ENCODE measurements at regions not wholly inside any gene's neighbourhood (a gene's known extent, or its start where the extent isn't known, plus 50 kb on each side); places are given as distances from the start of the nearest gene placed in this dataset.
"Not testable (repeated sequence)": the region's sequence is repeated elsewhere in the genome, so short reads cannot be mapped to it uniquely, and the experiment has no call there.

DNA sequence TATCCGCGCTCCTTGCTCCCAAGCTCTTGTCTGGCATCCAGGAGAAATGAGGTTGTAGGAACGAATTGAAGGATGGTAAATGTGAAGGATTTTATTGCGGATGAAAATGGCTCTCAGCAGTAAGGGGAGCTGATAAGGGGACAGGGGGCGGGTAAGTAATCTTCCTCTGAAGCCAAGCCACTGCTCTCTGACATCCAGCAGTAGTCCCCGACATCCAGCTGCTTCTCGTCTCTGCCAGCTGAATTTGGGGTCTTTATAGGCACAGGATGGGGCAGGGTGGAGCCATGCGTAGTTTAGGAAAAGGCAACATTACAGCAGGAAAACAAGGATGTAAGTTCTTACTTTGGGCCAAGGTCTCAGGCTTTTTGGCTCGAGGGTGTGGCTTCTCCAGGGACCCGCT, 1370.1 kb upstream of the RAG2 start:
- FAIRE-seq: no peak

DNA sequence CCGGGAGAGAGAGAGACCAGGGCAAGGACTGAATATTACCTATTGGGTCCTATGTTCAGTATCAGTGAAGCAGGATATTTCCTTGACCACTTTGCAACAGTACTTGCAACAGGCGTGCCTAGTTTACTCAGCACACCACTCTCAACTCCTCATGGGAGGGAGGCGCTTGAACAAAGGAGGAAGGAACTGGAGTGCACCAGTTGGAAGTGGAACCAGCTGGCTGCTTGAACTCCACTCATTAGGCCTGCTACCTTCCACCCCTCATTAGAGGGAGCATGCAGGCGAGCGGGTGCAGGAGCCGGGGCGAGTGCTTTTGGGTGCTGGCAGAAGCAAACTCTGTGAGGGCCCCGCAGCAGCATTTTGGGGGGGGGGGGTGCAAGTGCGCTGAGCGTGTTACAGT, 1369.6 kb upstream of the RAG2 start:
- FAIRE-seq: no peak

DNA sequence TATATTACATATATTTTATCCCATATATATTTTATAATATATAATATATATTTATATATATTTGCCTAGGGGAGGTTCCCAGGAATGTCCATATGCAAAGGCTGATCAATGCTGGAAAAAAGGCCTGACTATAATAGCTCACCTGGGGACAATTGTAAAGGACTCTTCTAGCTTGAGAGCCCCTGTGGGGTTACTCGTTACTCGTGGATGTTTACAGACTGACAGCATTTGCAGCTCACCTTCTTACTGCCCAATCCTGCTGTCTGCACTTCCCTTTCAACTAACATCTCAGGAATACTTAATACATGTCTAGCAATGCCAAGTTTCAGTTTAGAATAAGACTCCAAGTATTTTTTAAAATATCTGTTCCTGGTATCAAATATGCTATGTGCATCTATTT, 1365.4 kb upstream of the RAG2 start:
- FAIRE-seq: no peak

DNA sequence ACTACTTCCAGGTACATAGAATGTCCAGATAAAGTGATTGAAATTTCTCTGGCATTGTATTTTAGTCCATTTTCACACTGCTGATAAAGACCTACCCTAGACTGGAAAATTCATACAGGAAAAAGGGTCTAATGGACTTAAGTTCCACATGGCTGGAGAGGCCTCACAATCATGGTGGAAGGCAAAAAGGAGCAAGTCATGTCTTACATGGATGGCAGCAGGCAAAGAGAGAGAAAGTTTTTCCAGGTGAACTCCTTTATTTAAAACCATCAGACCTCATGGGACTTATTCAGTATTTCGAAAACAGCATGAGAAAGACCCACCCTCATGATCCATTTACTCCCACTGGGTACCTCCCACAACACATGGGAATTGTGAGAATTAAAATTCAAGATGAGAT, 1359.7 kb upstream of the RAG2 start:
- no peak for FAIRE-seq

DNA sequence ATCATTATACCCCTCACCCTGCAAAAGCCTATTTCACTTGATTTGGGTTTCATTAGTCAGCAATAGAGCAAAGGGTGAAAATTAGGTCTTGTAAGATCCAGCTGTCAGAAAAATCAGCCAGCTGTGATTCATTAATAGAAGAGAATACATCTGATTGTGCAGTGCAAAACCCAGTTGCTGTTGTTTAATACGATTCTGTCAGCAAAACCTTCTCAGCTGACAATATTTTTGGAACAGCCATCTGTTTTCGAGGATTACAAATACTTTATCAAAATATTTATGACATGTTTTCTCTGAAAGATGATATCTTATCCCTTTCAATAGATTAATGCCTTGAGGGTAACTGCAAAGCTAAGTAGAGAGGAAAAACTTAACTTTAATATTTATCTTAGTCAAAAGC, 1354.0 kb upstream of the RAG2 start:
- no peak for FAIRE-seq

DNA sequence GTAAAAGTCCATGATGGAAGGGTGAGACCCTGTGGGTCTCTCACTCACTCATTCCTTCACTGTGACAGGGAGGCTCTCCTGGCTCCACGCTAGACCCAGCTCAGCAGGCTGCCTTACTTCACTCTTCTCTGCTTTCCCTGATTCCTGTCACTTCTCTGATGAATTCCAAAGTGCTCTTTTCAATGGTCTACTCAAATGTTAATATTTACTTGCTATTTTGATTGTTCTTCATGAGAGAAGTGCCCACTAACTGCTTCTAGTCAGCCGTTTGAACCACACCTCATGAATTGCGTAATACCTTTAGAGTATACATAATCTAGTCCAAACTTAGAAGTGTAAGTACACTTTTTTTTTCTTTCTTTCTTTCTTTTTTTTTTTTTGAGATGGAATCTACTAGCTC, 1350.2 kb upstream of the RAG2 start:
- FAIRE-seq: no peak

DNA sequence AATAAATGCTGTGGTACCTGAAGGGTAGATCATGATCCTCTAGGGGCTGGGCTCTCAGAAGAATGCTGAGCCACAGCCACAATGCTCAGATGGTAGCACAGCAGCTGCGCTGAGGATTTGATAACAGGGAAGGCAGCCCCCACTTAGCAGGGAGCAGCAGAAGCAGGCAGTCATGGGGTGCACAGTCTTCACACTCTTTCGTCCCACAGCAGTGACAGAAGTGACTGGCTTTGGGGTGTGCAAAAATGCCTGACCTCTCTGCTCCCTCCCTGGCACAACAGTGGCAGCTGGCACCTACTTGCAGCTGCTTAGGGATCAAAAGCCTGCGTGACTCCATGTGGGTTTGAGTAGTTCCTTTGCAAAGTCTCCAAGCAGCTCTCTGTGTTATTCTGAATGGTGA, 1349.8 kb upstream of the RAG2 start:
- FAIRE-seq: no peak

DNA sequence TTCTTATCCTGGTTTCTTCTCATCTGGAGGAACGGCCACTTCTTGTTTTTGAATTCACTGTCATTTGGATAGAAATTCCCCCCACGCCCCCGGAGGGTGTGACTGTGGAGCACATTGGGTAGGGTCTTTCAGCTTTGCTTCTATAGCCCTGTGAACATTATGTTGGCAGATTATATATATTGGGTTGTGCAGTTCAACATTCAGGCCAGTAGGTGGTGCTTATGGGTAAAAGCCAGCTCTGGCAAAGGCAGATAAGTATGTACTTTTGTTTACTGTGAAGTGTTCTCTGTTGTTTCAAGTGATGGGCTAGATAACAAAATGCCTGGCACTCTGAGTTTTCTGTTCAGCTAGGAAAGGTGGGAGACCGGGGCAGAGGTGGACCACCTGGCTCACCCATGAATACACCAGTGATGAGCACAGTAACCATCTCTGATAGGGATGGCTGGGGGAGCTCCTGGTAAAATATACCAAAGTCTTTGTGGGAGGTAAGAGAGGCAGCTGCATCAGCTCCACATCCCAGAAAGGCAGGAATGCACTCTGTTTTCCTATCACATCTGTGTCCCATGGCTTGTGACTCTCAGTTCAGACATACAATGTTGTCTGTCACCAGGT, 1348.2 kb upstream of the RAG2 start:
- FAIRE-seq: no peak

DNA sequence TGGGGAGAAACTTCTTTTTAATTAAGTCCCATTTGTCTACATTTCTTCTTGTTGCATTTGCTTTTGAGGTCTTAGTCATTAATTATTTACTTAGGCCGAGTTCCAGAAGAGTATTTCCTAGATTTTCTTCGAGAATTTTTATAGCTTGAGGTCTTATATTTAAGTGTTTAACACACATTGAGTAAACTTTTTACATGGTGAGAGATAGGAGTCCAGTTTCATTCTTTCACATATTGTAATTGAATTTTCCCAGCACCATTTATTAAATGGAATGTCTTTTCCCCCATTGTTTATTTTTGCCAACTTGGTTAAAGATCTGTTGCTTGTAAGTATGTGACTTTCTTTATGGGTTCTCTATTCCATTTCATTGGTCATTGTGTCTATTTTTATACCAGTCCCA, 1344.0 kb upstream of the RAG2 start:
- no peak for FAIRE-seq

DNA sequence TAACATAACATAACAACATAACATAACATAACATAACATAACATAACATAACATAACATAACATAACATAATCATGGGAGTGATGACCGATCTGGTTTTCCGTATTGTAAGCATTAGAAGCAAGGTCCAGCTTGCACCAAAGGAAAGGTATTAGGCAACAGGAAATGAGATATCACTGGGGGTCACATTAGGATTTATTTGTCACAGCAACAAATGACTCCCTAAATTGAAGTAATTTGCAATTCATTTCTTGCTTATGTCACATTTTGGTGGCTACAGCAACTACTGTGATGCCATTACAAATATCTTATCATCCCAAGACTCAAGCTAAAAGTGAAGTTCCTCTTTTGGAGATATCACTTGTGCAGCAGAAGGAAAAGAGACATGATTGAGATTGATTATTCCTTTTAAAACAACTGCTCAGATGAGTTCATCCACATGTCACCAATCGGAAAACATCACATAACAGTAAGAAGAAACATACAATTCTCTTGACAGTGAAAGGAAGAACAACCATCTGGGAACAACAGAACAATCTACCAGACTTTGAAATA, 1331.1 kb upstream of the RAG2 start:
- FAIRE-seq: no peak

DNA sequence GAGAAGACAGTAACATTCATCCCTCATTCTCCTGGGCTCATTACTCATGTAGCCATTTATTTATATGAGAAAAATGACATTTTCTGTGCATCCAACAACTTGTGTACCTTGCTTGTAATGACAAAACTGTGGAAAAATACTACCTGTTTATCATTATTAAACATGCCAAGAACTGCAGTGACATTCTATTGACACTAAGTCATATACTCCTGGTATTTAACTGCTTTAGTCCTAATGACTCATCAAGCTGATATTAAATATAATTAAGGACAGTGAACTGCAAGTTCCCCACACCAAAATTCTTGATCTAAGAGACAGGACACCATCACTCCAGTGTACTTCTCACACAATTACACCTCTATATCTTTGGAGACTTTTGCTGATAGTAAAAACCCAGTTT, 1328.7 kb upstream of the RAG2 start:
- FAIRE-seq: no peak

DNA sequence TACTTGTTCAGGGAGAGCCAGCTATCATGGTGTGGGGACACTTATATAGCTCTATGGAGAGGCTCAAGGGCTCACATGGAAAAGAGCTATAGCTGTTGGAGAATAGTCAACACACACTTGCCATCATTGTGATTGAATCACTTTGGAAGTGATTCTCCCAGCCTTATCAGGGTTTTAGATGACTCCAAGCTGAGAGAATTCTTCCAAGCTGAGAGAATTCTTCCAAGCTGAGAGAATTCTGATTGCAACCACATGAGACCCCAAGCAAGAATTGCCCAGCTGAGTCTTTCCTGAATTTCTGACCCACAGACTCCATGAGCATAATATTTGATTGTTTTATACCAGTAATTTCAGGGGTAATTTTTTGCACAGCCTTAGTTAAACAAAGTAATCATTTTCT, 1318.3 kb upstream of the RAG2 start:
- FAIRE-seq: no peak

DNA sequence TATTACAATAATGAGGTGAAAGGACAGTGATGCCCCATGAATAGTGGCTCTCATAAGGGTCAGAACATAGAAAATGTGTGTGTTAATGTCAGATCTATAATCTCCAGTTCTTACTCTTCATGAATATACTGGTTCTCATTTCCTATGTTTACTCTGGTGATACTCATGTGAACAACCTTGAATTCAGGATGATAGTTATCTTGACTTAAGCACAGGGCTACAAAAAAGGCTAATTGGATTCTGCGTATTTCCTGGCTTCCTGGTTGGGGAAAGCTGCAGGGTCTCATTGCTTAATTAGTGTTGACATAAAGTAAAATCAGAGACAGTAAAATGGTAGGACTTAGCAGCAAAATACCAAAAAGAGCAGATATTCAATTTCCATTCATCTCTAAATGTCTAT, 1316.8 kb upstream of the RAG2 start:
- no peak for FAIRE-seq

DNA sequence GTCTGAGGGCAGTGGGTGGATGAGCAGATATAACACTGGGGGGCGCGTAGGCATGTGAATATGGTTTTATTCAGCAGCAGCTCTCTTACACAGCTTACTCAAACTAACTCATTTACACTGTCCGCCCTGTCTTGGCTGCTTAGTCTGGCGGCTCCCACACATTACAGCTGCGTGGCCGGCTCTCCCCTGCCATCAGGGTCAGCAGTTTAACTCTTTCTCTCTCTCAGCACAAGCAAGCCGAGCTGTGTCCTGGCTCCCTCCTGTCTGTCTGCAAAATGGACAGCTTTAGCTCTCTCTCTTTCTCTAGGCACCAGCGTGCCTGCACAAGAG, 1310.1 kb upstream of the RAG2 start:
- FAIRE-seq: no peak

DNA sequence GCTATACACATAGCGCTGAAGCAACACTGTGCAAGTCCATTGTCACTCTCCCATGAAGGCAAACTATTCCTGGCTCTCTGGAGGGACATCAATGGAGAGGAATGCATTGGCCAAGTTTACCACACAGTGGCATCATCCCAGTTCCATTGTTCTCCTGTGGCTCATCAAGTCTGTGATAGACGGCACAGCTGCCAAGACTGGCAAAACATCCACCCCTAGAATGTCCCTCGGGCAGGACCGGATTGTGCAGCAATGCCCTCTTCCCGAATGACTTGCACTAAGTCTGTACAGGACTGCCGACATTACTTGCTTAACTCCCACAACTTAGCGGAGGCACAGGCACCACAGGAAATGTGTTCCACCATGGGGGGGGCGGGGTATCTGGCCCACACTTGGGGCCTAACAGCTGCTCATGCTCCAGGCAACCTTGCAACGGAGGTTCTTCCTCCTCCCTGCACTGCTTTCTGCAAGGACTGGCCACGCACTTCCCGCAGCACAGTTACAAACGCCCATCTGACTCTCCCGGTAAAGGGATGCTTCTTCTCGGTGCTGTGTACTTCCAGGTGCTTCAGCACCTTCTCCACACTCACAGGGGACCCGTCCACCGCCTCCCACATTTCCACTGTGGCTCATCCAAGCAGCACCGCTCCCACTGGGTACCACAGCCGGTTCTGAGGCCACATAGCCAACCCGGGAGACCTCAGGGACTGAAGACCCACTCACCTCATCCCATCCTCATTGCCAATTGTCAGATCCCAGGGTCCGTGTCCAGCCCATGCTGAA, 1309.6 kb upstream of the RAG2 start:
- no peak for FAIRE-seq

DNA sequence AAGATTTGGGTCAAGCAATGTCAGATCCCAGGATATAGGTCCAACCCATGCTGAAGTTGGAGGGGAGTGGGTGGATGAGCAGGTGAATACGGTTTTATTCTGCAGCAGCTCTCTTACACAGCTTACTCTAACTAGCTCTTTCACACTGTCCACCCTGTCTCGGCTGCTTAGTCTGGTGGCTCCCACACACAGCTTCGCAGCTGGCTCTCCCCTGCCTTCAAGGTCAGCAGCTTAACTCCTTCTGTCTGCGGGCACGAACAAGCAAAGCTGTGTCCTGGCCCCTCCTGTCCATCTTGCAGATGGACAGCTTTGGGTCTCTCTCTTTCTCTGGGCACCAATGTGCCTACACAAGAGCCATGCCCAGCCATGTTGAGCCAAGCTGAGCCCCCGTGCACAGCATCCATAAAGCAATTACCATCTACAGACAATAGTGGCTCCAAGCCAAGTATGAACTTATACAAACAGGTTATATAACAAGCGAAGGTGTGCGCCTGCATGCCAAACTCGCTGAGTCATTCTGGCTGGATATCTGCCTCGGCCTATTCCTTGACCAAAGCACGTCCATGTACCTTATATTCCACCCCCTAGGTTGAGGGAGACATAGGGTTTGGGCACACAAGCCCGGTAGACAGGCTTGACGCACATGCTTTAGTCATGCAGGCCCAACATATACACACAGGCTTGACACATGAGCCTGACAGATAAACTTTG, 1307.8 kb upstream of the RAG2 start:
- no peak for FAIRE-seq

DNA sequence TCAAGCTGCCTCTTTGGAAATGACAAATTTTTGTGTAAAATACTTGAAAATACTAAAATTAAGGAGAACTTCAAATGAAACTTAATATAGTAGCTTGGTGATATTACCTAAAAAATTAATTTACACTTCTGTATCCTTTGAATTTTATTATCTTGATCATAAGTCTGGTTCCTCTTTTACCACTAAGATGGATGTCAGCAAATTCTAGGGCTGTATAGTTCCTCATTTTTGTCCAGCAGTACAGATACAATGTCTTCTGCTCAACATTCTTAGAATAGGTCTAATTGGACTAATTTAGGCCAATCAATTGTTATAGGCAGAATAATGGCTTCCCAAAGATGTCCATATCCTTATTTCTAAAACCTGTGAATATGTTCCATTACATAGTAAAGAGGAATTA, 1298.0 kb upstream of the RAG2 start:
- FAIRE-seq: no peak

DNA sequence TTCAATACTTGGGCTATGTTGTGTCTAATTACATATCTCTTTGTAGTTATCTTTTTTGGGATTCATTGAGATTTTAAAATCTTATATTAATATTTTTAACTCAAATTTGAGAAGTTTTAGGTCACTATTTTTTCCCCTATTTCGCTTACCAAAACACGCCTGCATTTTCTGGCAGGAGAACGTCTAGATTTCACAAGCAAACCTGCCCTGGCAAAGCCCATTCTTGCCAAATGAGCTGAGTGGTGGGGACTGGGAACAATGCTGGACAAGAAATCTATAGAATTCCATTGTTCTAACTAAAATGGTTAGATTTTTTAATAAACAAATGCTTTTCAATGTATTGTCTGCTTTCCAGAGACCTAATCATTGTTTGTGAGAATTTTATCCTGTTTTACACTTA, 1283.7 kb upstream of the RAG2 start:
- FAIRE-seq: no peak

DNA sequence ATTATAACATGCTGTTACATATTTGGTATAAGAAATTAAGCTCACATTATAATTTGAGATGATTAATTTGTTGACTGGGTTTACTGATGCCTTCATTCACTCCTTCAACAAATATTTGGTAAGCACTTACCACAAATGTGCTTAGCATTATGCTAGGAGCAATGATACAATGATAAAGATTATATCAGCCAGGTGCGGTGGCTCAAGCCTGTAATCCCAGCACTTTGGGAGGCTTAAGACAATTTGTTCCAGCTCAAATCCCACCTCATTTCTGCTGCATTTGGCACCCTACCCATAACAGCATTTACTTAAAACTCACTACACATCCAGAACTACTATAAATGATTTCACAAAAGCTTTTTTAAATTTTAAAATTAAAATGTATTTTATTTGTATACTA, 1263.6 kb upstream of the RAG2 start:
- no peak for FAIRE-seq

DNA sequence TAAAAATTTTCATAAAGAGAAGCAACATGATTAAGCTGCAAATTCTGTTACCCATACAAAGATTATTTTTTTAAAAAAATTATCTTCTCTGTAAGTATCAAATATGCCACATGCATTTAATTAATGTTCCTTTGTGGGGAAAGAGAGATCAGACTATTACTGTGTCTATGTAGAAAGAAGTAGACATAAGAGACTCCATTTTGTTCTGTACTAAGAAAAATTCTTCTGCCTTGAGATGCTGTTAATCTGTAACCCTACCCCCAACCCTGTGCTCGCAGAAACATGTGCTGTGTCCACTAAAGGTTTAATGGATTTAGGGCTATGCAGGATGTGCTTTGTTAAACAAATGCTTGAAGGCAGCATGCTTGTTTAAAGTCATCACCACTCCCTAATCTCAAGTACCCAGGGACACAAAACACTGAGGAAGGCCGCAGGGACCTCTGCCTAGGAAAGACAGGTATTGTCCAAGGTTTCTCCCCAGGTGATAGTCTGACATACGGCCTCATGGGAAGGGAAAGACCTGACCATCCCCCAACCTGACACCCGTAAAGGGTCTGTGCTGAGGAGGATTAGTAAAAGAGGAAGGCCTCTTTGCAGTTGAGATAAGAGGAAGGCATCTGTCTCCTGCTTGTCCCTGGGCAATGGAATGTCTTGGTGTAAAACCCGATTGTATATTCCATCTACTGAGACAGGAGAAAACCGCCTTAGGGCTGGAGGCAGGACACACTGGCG, 1260.9 kb upstream of the RAG2 start:
- FAIRE-seq: not testable (repeated sequence)

DNA sequence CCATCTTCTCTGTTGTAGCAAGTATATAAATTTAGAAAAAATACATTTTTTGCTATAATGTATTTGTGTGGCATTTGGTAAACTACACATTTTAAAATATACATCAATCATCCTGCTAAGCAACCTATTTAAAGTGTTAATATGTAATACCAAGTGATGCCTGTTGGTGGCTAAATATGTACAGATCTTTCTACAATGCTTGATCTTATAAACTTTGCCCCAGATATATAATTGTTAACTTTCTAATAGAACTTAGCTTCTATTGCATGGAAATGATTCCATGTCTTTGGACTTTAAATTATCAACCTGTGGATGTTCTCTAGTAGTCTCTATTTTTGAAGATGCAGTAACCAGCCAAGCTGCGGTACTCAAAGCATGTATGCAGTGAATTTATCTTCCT, 1260.4 kb upstream of the RAG2 start:
- no peak for FAIRE-seq

DNA sequence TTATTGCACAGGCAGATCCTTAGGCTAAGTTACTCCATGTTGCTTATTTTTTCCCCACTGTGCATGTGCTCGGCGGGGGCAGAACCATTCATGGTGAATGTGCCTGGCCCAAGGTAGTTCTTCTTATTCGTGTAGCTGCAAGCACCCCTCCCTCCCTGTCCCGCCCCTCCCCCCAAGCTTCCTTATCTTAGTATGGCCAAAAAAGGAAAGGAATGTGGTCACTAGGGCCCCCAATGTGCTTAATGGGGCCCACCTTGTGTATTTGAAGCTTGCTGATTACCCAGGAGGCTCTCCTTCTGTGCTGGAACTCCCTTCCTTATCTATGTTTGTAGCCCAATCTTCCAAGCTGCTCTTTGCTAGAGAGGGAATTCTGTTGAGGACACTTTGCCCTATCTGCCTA, 1259.7 kb upstream of the RAG2 start:
- FAIRE-seq: no peak

DNA sequence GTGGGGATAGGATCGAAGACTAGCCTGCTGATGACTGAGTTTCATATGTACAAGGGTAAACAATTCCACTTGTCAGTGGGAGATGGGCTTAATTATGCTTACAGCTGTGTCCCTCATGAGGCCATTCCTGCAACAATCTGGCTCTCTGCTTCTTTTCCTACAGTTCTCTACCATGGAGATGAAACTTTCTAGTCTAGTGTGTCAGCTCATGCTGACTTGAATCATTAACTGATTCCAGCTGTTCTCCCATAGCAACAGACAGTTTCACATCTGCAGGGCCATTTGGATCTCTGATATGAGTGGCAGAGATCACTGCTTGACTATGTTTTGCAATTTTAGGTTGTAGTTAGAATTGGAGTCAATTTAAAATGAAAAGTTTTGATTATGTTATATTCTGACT, 1251.7 kb upstream of the RAG2 start:
- FAIRE-seq: no peak

DNA sequence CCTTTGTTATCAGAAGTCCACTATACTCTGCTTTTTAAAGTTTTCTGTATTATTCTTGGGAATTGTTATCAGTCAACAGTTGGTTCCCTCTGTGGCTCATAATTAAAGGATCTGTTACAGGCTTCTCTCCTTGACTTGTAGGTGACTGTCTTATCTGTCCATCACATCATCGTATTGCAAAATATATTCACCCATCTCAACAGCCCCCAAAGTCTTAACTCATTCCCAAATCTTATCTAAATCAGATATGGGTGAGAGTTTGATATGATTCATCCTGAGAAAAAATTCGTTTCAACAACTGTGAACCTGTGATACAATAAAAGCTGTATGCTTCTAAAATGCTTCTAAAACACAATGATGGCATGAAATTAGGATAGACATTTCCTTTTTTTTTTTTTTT, 1245.6 kb upstream of the RAG2 start:
- no peak for FAIRE-seq
